Loucy (cell line): ENCODE measurements at regions not wholly inside any gene's neighbourhood (a gene's known extent, or its start where the extent isn't known, plus 50 kb on each side); places are given as distances from the start of the nearest gene placed in this dataset.

Experiments used
- EZH2phosphoT487 ChIP-seq: fragments of 200-600 bp; IDR thresholded peaks from 2 replicates; pipeline ENCODE4 v1.6.1; 2018; ENCODE audit warnings: antibody characterized with exemption, mild to moderate bottlenecking, moderate library complexity, borderline replicate concordance
- TF ChIP-seq, protein P1 (sequence below): fragments of 200-600 bp; sonication (generic); conservative IDR thresholded peaks from 2 replicates; pipeline ENCODE4 v1.5.1; 2014; ENCODE audit warnings: mild to moderate bottlenecking, antibody characterized with exemption, low read length

DNA sequence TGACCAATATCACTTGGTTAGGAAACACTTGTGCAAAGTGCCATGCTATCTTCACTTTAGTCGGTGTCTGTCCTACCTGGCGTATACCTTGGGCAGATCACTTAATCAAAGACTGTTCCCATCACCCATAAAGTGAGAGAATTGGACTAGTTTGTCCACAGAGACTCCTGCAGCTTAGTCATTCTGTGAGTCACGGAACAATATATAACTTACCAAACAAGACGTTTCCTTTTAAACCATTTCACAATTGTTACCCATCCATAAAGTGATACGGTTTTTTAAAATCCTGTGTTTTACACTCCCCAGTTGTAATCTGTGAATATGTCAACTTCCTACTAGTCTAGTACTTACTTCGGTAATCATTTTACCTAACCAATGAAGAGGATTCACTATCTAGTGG is 499.3 kb upstream of the SMIM21 start:
- TF ChIP-seq, protein P1, sequence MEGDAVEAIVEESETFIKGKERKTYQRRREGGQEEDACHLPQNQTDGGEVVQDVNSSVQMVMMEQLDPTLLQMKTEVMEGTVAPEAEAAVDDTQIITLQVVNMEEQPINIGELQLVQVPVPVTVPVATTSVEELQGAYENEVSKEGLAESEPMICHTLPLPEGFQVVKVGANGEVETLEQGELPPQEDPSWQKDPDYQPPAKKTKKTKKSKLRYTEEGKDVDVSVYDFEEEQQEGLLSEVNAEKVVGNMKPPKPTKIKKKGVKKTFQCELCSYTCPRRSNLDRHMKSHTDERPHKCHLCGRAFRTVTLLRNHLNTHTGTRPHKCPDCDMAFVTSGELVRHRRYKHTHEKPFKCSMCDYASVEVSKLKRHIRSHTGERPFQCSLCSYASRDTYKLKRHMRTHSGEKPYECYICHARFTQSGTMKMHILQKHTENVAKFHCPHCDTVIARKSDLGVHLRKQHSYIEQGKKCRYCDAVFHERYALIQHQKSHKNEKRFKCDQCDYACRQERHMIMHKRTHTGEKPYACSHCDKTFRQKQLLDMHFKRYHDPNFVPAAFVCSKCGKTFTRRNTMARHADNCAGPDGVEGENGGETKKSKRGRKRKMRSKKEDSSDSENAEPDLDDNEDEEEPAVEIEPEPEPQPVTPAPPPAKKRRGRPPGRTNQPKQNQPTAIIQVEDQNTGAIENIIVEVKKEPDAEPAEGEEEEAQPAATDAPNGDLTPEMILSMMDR: no peak
- TF ChIP-seq EZH2phosphoT487: no peak
